ENCODE measurements at regions not wholly inside any gene's neighbourhood (a gene's known extent, or its start where the extent isn't known, plus 50 kb on each side); places are given as distances from the start of the nearest gene placed in this dataset.

GRCh38 chr11:119983240-119983732 is 154.6 kb downstream of the TRIM29 start:
- WGBS, 2 donors: 50 to 60% methylated on average over 5 of the region's 5 CpGs
- Histone ChIP-seq H3K36me3 (ENCODE audit: control insufficient read depth in 4 of 4, insufficient read depth in 4 of 4, low read length in 4 of 4) (no peaks in the 10 kb centered on the region), H3K27me3 (ENCODE audit: control insufficient read depth in 3 of 3, insufficient read depth in 3 of 3, low read length in 2 of 3) (peaks cover 0 to 5% (median 0%) of the 10 kb centered on the region in 3 donors), H3K27ac (ENCODE audit: low read depth in 1 of 2, low read length in 1 of 2) (no peak overlapping the region), H3K9me3 (ENCODE audit: control insufficient read depth in 4 of 4, insufficient read depth in 3 of 4, low read length in 3 of 4) (no peaks in the 10 kb centered on the region), H3K4me1 (ENCODE audit: control insufficient read depth in 5 of 5, insufficient read depth in 5 of 5, low read length in 5 of 5) (peaks cover 0 to 4% (median 0%) of the 10 kb centered on the region in 5 donors), H3K4me3 (no peak overlapping the region), H3K9ac (ENCODE audit: insufficient read depth in 1 of 2, low read length in 2 of 2) (no peak overlapping the region)
- no peak for TF ChIP-seq CTCF (IDR thresholded peaks at IDR 0.05; ENCODE audit: control extremely low read depth, extremely low read depth)
- DNase-seq: no peak
- ATAC-seq (ENCODE audit: insufficient read depth, low FRiP score): no peak

GRCh38 chr11:119982517-119983239 is 155.2 kb downstream of the TRIM29 start:
- 63 to 75% methylated on average over 16 of the region's 16 CpGs for WGBS, 2 donors

GRCh38 chr11:119980431-119980830 is 157.5 kb downstream of the TRIM29 start:
- H3K4me1 ChIP-seq (ENCODE audit: control insufficient read depth in 5 of 5, insufficient read depth in 5 of 5, low read length in 5 of 5): peaks cover 0 to 4% (median 0%) of the 10 kb centered on the region in 5 donors
- 72 to 73% methylated on average over 11 of the region's 11 CpGs for WGBS, 2 donors
- no peaks in the 10 kb centered on the region for H3K36me3 ChIP-seq (ENCODE audit: control insufficient read depth in 4 of 4, insufficient read depth in 4 of 4, low read length in 4 of 4)
- no peak overlapping the region for H3K27ac ChIP-seq (ENCODE audit: low read depth in 1 of 2, low read length in 1 of 2)
- ATAC-seq (ENCODE audit: insufficient read depth, low FRiP score) (no peak), DNase-seq (no peak)
- H3K27me3 ChIP-seq (ENCODE audit: control insufficient read depth in 3 of 3, insufficient read depth in 3 of 3, low read length in 2 of 3): peaks cover 0 to 5% (median 0%) of the 10 kb centered on the region in 3 donors
- H3K9ac ChIP-seq (ENCODE audit: insufficient read depth in 1 of 2, low read length in 2 of 2): no peak overlapping the region
- H3K4me3 ChIP-seq: no peak overlapping the region
- TF ChIP-seq CTCF (IDR thresholded peaks at IDR 0.05; ENCODE audit: control extremely low read depth, extremely low read depth): no peak
- no peaks in the 10 kb centered on the region for H3K9me3 ChIP-seq (ENCODE audit: control insufficient read depth in 4 of 4, insufficient read depth in 3 of 4, low read length in 3 of 4)

More at GRCh38 chr11:119982517-119983239, 155.2 kb downstream of the TRIM29 start:
- Histone ChIP-seq H3K27ac (ENCODE audit: low read depth in 1 of 2, low read length in 1 of 2) (no peak overlapping the region), H3K36me3 (ENCODE audit: control insufficient read depth in 4 of 4, insufficient read depth in 4 of 4, low read length in 4 of 4) (no peaks in the 10 kb centered on the region), H3K4me3 (no peak overlapping the region), H3K9ac (ENCODE audit: insufficient read depth in 1 of 2, low read length in 2 of 2) (no peak overlapping the region), H3K27me3 (ENCODE audit: control insufficient read depth in 3 of 3, insufficient read depth in 3 of 3, low read length in 2 of 3) (peaks cover 0 to 5% (median 0%) of the 10 kb centered on the region in 3 donors), H3K4me1 (ENCODE audit: control insufficient read depth in 5 of 5, insufficient read depth in 5 of 5, low read length in 5 of 5) (peaks cover 0 to 4% (median 0%) of the 10 kb centered on the region in 5 donors), H3K9me3 (ENCODE audit: control insufficient read depth in 4 of 4, insufficient read depth in 3 of 4, low read length in 3 of 4) (no peaks in the 10 kb centered on the region)
- ATAC-seq (ENCODE audit: insufficient read depth, low FRiP score) (no peak), DNase-seq (peak; percentile 48 to 65 (median 57))
- TF ChIP-seq CTCF (IDR thresholded peaks at IDR 0.05; ENCODE audit: control extremely low read depth, extremely low read depth): no peak

Data from lung (tissue), 11 donors.